GM18499 (cell line): ENCODE measurements at regions not wholly inside any gene's neighbourhood (a gene's known extent, or its start where the extent isn't known, plus 50 kb on each side); places are given as distances from the start of the nearest gene placed in this dataset.

ENCODE experiments used
- ATAC-seq: cut with Tn5 transposase; IDR thresholded peaks from one replicate; pipeline ENCODE4 v1.9.1; 2021; ENCODE audit warnings: moderate number of reproducible peaks; ENCODE audit not compliant: insufficient read depth, unreplicated experiment

DNA sequence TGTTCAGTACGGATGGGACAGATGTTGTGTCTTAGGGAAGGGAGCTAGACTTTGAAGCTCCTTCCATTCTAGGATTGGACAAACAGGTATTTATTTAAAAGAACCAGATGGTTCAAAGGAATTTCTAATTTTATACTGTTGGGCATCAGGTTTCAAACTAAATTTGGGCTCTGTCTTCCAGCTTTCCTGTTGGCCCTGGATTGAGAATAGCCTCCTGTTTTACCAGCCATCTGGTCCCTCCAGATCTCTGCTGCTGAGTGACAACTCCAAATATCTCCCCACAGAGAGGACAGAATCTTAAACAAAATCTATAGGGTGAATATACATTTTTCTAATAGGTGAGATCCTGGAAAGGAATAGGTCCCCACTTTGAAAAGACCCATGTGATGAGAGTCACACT is 52.5 kb upstream of the CNIH3 start:
- ATAC-seq: no peak

- no peak for ATAC-seq
These were observed 51.5 kb upstream of the CNIH3 start for GRCh38 chr1:224564454-224565084.

DNA sequence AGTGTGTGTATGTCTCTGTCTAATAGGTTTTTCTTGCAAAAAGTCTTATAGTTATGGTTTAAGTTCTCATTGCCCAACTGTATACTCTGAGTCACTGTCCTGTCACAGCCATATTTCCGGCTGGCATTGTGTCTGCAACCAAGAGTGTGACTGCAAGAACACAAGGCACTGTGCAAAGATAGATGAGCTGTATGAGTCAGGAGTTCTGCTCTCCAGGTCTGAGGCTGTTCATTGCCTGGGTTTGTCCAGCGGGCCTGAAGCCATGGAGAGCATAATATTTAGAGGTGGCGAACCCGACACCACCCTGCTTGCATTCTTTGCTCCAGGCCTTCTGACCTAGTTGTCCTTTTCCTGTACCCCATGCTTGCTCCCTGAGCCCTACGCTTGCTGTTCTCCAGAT is 50.9 kb upstream of the CNIH3 start:
- no peak for ATAC-seq

GRCh38 chr1:224565611-224566406 is 50.3 kb upstream of the CNIH3 start:
- no peak for ATAC-seq
